BLaER1 (cell line): ENCODE measurements at regions not wholly inside any gene's neighbourhood (a gene's known extent, or its start where the extent isn't known, plus 50 kb on each side); places are given as distances from the start of the nearest gene placed in this dataset.
A peak's percentile ranks its signal among the peaks of the same experiment; 100 is the strongest.
"Not testable (repeated sequence)": the region's sequence is repeated elsewhere in the genome, so short reads cannot be mapped to it uniquely, and the experiment has no call there.

Experiments
- H3K27ac ChIP-seq: shearing (Covaris generic); formaldehyde crosslinking; 2 replicates; pipeline ENCODE4 v1.8.1; 2022
- H3K27me3 ChIP-seq: shearing (Covaris generic); formaldehyde crosslinking; 2 replicates; pipeline ENCODE4 v1.8.1; 2022
- H3K36me3 ChIP-seq: shearing (Covaris generic); formaldehyde crosslinking; 2 replicates; pipeline ENCODE4 v1.8.1; 2022
- H3K4me1 ChIP-seq: shearing (Covaris generic); formaldehyde crosslinking; 2 replicates; pipeline ENCODE4 v1.8.1; 2022
- H3K4me2 ChIP-seq: shearing (Covaris generic); formaldehyde crosslinking; 2 replicates; pipeline ENCODE4 v1.8.1; 2022
- H3K4me3 ChIP-seq: shearing (Covaris generic); formaldehyde crosslinking; 2 replicates; pipeline ENCODE4 v1.8.1; 2022
- H3K9ac ChIP-seq: shearing (Covaris generic); formaldehyde crosslinking; 2 replicates; pipeline ENCODE4 v1.8.1; 2022
- H3K9me3 ChIP-seq: shearing (Covaris generic); formaldehyde crosslinking; 2 replicates; pipeline ENCODE4 v1.8.1; 2022
- H4K20me1 ChIP-seq: shearing (Covaris generic); formaldehyde crosslinking; 2 replicates; pipeline ENCODE4 v1.8.1; 2022
- Cebpa-rat ChIP-seq: shearing (Covaris generic); IDR thresholded peaks from 2 replicates; pipeline ENCODE4 v1.8.1; 2022

DNA sequence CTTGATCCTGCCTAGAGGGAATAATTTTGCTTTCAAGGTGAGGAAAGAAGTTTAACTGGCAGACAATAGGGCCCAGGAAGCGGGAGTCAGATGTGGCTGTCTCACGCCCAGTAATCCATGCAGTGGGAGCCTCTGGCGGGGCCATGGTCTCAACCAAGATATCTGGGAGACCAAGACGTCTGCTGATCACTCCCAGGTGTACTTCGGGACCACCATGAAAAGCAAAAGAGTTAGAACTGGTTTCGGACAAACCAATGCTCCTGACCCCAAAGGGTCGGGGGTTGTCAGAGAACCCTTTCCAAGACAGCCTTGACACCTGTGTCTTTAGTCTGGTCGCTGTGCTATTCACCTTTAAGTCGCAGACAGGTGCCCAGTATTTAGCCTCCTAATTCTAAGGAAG, 256.9 kb upstream of the MBL2 start:
- Histone ChIP-seq H3K9me3 (no peaks in the 10 kb centered on the region), H4K20me1 (no peaks in the 10 kb centered on the region), H3K4me3 (no peak overlapping the region), H3K27ac (no peak overlapping the region), H3K27me3 (no peaks in the 10 kb centered on the region), H3K36me3 (no peaks in the 10 kb centered on the region), H3K4me2 (peak overlapping the region; percentile 73; the same call in 1 of the 2 replicates), H3K4me1 (peaks cover 16% of the 10 kb centered on the region), H3K9ac (no peak overlapping the region)
- no peak for TF ChIP-seq Cebpa-rat

DNA sequence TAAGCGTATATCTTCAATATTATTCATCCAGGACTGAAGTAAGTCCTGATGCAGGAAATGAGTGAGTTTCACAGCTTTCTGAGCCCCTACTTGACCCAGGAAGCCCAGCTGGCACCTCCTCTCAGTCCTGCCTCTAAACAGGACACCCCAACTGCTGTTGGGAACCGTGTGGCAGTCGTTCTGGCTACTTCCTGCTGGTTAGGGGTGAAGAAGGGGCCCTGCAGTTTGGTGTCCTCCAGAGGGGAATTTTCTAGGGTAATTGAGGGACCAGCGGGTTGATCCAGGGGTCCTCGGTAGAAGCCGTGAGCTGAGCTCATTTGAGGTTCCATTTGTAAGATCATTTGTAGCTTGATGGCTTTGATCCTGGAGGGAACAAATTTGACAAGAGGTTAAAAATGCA, 253.2 kb upstream of the MBL2 start:
- H3K9me3 ChIP-seq, H3K9ac ChIP-seq, H3K27me3 ChIP-seq, H4K20me1 ChIP-seq, H3K36me3 ChIP-seq, H3K4me3 ChIP-seq, H3K27ac ChIP-seq: not testable (repeated sequence)
- peaks cover 12% of the 10 kb centered on the region for H3K4me1 ChIP-seq
- H3K4me2 ChIP-seq = peak overlapping the region; percentile 65

DNA sequence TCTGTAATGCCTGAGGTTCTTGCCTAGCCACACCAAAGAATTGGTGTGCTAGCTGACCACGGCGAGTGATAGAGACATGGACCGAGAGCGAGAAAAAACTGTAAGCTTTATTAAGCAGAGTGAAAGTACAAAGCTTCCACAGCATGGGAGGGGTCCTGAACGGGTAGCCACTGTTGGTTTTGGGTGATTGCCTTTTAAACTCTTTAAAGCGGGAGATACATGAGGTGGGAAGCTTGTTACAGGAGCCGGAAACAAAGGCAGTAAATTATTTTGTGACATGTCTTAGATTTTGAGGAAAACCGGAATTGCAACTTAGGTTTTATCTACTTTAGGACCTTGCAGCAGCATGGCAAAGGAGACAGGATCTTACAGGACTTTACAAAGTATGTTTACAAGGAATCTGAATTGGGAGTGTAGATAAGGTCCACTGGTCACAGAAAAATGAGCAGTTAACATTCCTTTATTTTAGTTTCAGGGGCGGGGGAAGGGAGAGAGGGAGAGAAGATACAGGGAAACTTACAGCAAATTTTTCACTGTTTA, 252.7 kb upstream of the MBL2 start:
- Histone ChIP-seq H3K27me3 (no peaks in the 10 kb centered on the region), H3K36me3 (no peaks in the 10 kb centered on the region), H3K27ac (peak overlapping the region; percentile 44; the same call in 1 of the 2 replicates), H3K4me3 (peak overlapping the region; percentile 49; the same call in 1 of the 2 replicates), H3K9ac (no peak overlapping the region; the same call in 1 of the 2 replicates), H3K4me2 (peak overlapping the region; percentile 65), H3K9me3 (no peaks in the 10 kb centered on the region), H3K4me1 (peaks cover 6% of the 10 kb centered on the region), H4K20me1 (no peaks in the 10 kb centered on the region)
- no peak for TF ChIP-seq Cebpa-rat

DNA sequence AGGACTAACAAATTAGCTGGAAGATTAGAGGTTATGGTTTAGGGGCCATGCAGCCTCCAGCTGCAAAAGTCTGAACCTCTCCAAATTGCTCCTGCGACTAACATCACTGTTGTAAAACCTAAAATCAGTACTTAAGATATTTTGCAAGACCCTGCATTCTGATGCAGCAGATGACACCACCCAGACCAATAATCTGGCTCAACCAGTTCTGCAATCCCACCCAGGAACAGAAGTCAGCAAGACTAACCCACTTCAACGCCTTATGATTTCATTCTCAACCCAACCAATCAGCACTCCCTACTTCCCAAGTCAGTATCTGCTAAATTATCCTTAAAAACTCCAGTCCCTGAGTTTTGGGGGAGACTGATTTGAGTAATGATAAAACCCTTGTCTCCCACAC, 250.8 kb upstream of the MBL2 start:
- H3K4me3 ChIP-seq = no peak overlapping the region
- H3K4me2 ChIP-seq = no peak overlapping the region
- no peak overlapping the region for H3K9ac ChIP-seq
- TF ChIP-seq Cebpa-rat = no peak
- no peaks in the 10 kb centered on the region for H3K27me3 ChIP-seq
- H4K20me1 ChIP-seq = no peaks in the 10 kb centered on the region
- H3K27ac ChIP-seq = no peak overlapping the region
- H3K4me1 ChIP-seq = no peaks in the 10 kb centered on the region
- no peaks in the 10 kb centered on the region for H3K36me3 ChIP-seq
- H3K9me3 ChIP-seq = no peaks in the 10 kb centered on the region

DNA sequence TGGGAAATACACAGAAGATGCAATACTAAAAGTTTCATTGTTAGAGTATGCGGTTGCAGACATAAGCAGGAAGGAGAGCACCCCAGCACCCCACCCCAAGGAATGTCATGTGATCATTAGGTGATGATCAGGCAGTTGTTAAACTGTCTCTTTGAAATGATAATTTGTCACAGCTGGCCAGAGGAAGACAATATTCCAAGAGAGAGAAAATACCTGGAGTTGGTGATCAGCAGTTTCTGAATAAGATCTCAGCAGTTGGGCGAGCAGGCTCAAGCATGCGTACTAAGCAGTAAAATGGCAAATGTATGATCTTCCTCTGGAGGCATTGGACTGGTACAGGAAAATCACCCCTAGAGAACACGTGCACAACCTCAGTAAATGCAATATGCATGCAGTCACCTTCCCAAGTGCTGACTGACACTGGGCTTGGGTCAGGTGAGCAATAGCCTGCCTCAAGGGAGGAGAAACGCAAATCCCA, 250.1 kb upstream of the MBL2 start:
- Histone ChIP-seq H3K4me1 (no peaks in the 10 kb centered on the region), H3K4me2 (no peak overlapping the region), H3K4me3 (no peak overlapping the region), H3K9ac (no peak overlapping the region), H3K9me3 (no peaks in the 10 kb centered on the region), H3K27ac (no peak overlapping the region), H3K36me3 (no peaks in the 10 kb centered on the region), H3K27me3 (no peaks in the 10 kb centered on the region), H4K20me1 (no peaks in the 10 kb centered on the region)
- TF ChIP-seq Cebpa-rat = no peak

DNA sequence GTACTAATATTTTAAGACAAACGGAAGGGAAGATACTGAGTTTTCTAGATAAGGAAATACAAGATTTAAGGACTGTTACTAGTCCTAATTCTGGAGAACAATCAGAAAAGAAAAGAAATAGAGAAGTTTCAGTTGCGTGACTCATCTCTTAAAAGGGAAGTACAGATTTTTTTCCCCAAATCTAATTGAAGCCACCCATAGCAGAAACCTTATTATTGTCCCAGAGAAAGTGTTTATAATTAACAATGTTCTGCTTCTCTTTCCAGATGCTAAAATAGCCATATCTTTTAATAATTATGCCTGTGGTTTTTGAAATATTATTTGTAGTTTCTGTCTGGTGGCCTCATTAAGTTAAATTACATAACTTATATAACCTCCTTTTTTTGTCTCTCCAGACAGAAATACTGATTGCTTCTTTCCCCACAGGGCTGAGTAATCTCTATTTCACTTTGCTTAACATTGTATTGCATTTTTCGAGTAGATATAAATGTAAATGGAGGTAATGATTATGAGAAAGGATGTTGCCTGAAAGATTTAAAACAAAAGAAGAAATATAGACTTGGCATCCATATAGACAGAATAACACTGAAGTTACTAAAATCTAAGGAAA, 240.7 kb upstream of the MBL2 start:
- Histone ChIP-seq H4K20me1 (no peaks in the 10 kb centered on the region), H3K27me3 (no peaks in the 10 kb centered on the region), H3K27ac (no peak overlapping the region), H3K4me2 (no peak overlapping the region), H3K9me3 (no peaks in the 10 kb centered on the region), H3K9ac (no peak overlapping the region), H3K36me3 (no peaks in the 10 kb centered on the region), H3K4me1 (no peaks in the 10 kb centered on the region), H3K4me3 (no peak overlapping the region)
- no peak for TF ChIP-seq Cebpa-rat

DNA sequence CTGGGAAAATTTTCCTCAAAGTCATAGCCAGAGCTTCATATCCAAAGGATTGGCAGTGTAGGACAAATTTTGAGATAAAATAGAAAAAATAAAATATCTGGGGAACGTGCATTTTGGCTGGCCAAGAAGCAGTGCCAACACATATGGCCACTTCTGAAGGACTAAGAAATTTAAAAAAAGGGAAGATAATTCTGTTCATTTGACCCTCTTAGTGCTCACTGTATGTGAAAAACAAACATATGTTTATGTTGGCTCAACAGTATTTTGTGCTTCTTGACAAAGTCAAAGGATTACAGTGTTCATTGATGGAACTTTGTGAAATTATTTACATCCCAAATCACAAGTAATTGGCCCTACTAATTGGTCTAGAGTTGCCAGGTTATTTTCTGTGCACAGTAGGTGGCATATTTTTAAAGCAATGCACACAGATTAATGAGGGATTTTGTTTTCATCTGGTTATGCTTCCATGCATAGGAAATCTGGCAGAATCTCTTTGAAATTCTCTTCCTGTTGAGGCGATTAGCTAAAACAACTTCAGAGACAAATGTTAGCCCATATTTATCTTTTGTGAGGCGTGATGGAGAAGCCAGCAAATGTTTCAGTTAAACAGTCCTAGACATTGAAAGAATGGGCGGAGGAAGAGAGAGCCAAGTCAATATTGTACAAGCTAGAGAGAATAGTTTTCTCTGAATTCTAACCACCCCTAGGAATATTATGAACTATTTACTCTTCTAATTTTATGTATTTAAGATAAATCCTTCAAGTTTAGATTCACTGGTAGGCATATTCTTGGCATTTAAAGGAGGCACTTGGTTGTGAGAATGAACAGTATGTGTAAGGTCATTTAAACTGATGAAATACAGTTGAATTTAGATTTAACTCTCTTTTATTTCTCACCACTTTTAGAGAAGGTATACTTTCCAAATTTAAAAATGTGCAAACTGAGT, 237.7 kb upstream of the MBL2 start:
- H3K27me3 ChIP-seq = no peaks in the 10 kb centered on the region
- H3K4me2 ChIP-seq = no peak overlapping the region
- no peak overlapping the region for H3K9ac ChIP-seq
- no peaks in the 10 kb centered on the region for H4K20me1 ChIP-seq
- H3K4me3 ChIP-seq = no peak overlapping the region
- no peaks in the 10 kb centered on the region for H3K9me3 ChIP-seq
- no peaks in the 10 kb centered on the region for H3K36me3 ChIP-seq
- TF ChIP-seq Cebpa-rat = no peak
- H3K27ac ChIP-seq = no peak overlapping the region
- H3K4me1 ChIP-seq = no peaks in the 10 kb centered on the region

DNA sequence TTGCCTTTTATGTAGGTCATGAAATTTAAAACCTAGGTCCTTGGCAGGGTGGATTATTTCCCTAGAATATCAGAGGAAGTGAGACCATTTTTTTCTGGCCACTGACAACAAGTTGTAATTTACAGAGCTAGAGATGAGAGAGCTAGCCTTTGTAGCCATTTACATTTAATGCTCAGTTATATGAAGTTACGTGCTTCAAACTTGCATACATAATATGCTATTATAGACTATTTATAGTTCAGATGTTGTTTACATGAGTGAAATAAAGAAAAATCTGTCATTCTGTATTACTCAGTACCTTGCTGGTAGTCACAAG, 234.9 kb upstream of the MBL2 start:
- no peak for TF ChIP-seq Cebpa-rat
- Histone ChIP-seq H3K27ac (no peak overlapping the region), H4K20me1 (no peaks in the 10 kb centered on the region), H3K4me1 (no peaks in the 10 kb centered on the region), H3K36me3 (no peaks in the 10 kb centered on the region), H3K4me3 (no peak overlapping the region), H3K9ac (no peak overlapping the region), H3K4me2 (no peak overlapping the region), H3K9me3 (no peaks in the 10 kb centered on the region), H3K27me3 (no peaks in the 10 kb centered on the region)

DNA sequence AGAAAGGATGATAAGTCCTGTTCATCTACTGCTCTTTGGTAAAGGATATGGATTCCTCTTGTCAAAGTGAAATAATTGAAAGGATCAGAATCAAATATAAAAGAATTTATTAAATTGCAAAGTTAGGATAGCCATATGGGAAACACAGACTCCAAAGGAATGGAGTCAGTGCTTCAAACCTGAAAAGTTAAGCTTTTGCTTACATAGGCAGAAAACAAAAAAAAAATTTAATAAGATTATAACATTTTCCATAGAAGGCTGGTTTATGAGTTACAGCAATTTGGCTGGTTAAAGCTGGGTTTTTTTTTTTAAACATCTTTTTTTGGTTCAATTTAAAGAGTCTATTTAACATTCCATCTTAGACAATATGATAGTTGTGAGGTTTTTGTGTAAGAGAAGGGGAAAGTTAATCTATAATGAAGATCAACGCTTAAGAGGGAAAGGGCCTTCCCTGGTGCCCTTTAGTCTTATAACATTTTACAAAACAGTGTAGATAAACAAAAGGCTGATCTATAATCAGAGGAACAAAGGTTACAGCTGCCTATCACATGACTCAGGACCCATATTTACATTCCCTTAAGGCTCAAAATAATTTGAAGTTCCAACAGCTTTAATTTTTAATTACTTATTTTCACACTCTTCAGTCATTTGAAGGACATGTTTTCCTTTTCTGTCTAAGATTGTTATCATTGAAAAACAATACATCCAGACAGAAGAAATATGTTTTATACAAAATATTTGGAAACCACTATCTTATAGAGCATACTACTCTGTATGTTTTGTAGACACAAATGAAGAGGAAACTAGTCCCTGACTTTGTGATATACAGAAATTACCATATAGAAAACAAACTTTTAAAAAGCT, 234.3 kb upstream of the MBL2 start:
- H3K4me2 ChIP-seq = no peak overlapping the region
- H3K27me3 ChIP-seq = no peaks in the 10 kb centered on the region
- no peak overlapping the region for H3K4me3 ChIP-seq
- no peaks in the 10 kb centered on the region for H3K9me3 ChIP-seq
- no peaks in the 10 kb centered on the region for H3K36me3 ChIP-seq
- H3K27ac ChIP-seq = no peak overlapping the region
- TF ChIP-seq Cebpa-rat = no peak
- no peak overlapping the region for H3K9ac ChIP-seq
- no peaks in the 10 kb centered on the region for H3K4me1 ChIP-seq
- H4K20me1 ChIP-seq = no peaks in the 10 kb centered on the region
